PC-9 (cell line): ENCODE measurements at regions not wholly inside any gene's neighbourhood (a gene's known extent, or its start where the extent isn't known, plus 50 kb on each side); places are given as distances from the start of the nearest gene placed in this dataset.

Experiments used
- BruUV-seq: library from RNA; stranded (reverse); fragments of 400-500 nt; replicated peaks from 2 replicates; lab custom pipeline; 2021; lab: Mats Ljungman, UMichigan
- CTCF ChIA-PET: fragments of 300-600 bp; sonication (Branson Sonifier 250); formaldehyde crosslinking; loops from one replicate; lab custom pipeline; 2022; ENCODE audit warnings: antibody characterized with exemption; lab: Charles Lee
- POLR2A ChIA-PET: fragments of 300-600 bp; sonication (Branson Sonifier 250); formaldehyde crosslinking; loops from one replicate; lab custom pipeline; 2022; ENCODE audit warnings: antibody characterized with exemption; ENCODE audit not compliant: unreplicated experiment; lab: Charles Lee
- DNase-seq, 2 experiments: peaks; one replicate each; pipeline versions ENCODE4 v3.0.0 to v3.0.0-alpha.2; 2015 to 2022; ENCODE audit warnings: mixed read lengths in 1 of 2
- H2AFZ ChIP-seq: fragments of 200-600 bp; sonication (generic); 2 replicates; pipeline ENCODE4 v1.8.1; 2017; ENCODE audit warnings: antibody characterized with exemption
- H3F3A ChIP-seq: fragments of 200-600 bp; sonication (generic); 2 replicates; pipeline ENCODE4 v1.8.1; 2017; ENCODE audit warnings: antibody characterized with exemption, mild to moderate bottlenecking, low read depth; ENCODE audit not compliant: insufficient read depth
- H3K27ac ChIP-seq: fragments of 200-600 bp; sonication (generic); 2 replicates; pipeline ENCODE4 v1.6.1; 2016; ENCODE audit warnings: mixed run types
- H3K27me3 ChIP-seq: fragments of 200-600 bp; sonication (generic); 2 replicates; pipeline ENCODE4 v1.6.1; 2016; ENCODE audit warnings: low read depth, mixed run types; ENCODE audit not compliant: insufficient read depth
- H3K36me3 ChIP-seq: fragments of 200-600 bp; sonication (generic); 2 replicates; pipeline ENCODE4 v1.6.1; 2016; ENCODE audit warnings: low read depth, mixed run types
- H3K4me1 ChIP-seq: fragments of 200-600 bp; sonication (generic); replicated peaks from 2 replicates; pipeline ENCODE4 v1.6.1; 2016; ENCODE audit warnings: mixed run types; ENCODE audit not compliant: insufficient read depth
- H3K4me2 ChIP-seq: fragments of 200-600 bp; sonication (generic); 2 replicates; pipeline ENCODE4 v1.6.1; 2017; ENCODE audit warnings: mixed run types
- H3K4me3 ChIP-seq: fragments of 200-600 bp; sonication (generic); 2 replicates; pipeline ENCODE4 v1.6.1; 2016; ENCODE audit warnings: mixed run types
- H3K79me2 ChIP-seq: fragments of 200-600 bp; sonication (generic); 2 replicates; pipeline ENCODE4 v1.6.1; 2017; ENCODE audit warnings: low read depth, mixed run types
- H3K9me2 ChIP-seq: fragments of 200-600 bp; sonication (generic); 2 replicates; pipeline ENCODE4 v1.8.1; 2017; ENCODE audit warnings: mild to moderate bottlenecking; ENCODE audit not compliant: insufficient read depth
- H3K9me3 ChIP-seq: fragments of 200-600 bp; sonication (generic); 2 replicates; pipeline ENCODE4 v1.8.1; 2016; ENCODE audit warnings: low read depth; ENCODE audit not compliant: insufficient read depth
- H4K20me1 ChIP-seq: fragments of 200-600 bp; sonication (generic); 2 replicates; pipeline ENCODE4 v1.8.1; 2017; ENCODE audit not compliant: insufficient read depth
- EZH2 ChIP-seq: fragments of 200-600 bp; sonication (generic); IDR thresholded peaks from 2 replicates; pipeline ENCODE4 v1.8.0; 2017; ENCODE audit warnings: antibody characterized with exemption, low read depth
- intact Hi-C: fragments of 100-400 bp; cut with micrococcal nuclease; formaldehyde crosslinking; loops from one replicate; pipeline ENCODE4 v1.10.0; 2022; ENCODE audit not compliant: unreplicated experiment
- TF ChIP-seq, protein P1 (sequence below): fragments of 200-600 bp; sonication (generic); conservative IDR thresholded peaks from 2 replicates; pipeline ENCODE4 v1.6.1; 2017; ENCODE audit warnings: mixed run types, antibody characterized with exemption, mild to moderate bottlenecking, moderate library complexity

GRCh38 chr13:80436571-80437169, 95.7 kb upstream of the SPRY2 start:
- POLR2A ChIA-PET: interaction anchor here (0.7 kb wide), 1 partner anchor 842 kb away, joined by 4 read pairs; no protein-coding TSS in a partner anchor
- no peak overlapping the region for H2AFZ ChIP-seq

DNA sequence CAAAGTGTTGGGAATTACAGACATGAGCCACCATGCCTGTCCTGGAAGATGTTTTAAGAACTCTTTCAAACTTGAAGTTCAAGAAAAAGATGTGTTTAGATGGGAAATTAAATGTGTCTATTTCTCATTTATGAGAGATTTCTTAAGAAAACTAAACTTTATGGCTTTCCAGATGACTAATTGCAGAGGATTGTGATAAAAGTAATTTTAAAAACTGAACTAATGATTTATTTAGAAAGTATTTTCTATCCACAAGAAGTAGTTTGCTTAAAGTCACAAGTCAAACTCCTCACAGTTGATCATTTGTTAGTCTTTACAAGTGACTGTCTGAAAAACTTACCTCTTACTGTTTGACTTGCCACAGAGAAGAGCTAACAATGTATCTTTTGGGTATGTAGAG, 89.6 kb upstream of the SPRY2 start:
- POLR2A ChIA-PET: no interaction called here

More at GRCh38 chr13:80436571-80437169, 95.7 kb upstream of the SPRY2 start:
- TF ChIP-seq EZH2: no peak
- TF ChIP-seq, protein P1, sequence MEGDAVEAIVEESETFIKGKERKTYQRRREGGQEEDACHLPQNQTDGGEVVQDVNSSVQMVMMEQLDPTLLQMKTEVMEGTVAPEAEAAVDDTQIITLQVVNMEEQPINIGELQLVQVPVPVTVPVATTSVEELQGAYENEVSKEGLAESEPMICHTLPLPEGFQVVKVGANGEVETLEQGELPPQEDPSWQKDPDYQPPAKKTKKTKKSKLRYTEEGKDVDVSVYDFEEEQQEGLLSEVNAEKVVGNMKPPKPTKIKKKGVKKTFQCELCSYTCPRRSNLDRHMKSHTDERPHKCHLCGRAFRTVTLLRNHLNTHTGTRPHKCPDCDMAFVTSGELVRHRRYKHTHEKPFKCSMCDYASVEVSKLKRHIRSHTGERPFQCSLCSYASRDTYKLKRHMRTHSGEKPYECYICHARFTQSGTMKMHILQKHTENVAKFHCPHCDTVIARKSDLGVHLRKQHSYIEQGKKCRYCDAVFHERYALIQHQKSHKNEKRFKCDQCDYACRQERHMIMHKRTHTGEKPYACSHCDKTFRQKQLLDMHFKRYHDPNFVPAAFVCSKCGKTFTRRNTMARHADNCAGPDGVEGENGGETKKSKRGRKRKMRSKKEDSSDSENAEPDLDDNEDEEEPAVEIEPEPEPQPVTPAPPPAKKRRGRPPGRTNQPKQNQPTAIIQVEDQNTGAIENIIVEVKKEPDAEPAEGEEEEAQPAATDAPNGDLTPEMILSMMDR: no peak
- Histone ChIP-seq H3K4me3 (no peak overlapping the region), H3F3A (no peaks in the 10 kb centered on the region), H3K4me1 (no peaks in the 10 kb centered on the region), H3K79me2 (no peaks in the 10 kb centered on the region), H3K36me3 (no peaks in the 10 kb centered on the region), H3K27ac (no peak overlapping the region), H3K9me3 (no peaks in the 10 kb centered on the region), H4K20me1 (no peaks in the 10 kb centered on the region), H3K9me2 (no peaks in the 10 kb centered on the region), H3K27me3 (no peaks in the 10 kb centered on the region), H3K4me2 (no peak overlapping the region)
- CTCF ChIA-PET: interaction anchor here (0.6 kb wide), 1 partner anchor 20 kb away, joined by 15 read pairs; no protein-coding TSS in a partner anchor
- no TSS peak for BruUV-seq
- no peak for DNase-seq
- intact Hi-C loops: no loop called here

DNA sequence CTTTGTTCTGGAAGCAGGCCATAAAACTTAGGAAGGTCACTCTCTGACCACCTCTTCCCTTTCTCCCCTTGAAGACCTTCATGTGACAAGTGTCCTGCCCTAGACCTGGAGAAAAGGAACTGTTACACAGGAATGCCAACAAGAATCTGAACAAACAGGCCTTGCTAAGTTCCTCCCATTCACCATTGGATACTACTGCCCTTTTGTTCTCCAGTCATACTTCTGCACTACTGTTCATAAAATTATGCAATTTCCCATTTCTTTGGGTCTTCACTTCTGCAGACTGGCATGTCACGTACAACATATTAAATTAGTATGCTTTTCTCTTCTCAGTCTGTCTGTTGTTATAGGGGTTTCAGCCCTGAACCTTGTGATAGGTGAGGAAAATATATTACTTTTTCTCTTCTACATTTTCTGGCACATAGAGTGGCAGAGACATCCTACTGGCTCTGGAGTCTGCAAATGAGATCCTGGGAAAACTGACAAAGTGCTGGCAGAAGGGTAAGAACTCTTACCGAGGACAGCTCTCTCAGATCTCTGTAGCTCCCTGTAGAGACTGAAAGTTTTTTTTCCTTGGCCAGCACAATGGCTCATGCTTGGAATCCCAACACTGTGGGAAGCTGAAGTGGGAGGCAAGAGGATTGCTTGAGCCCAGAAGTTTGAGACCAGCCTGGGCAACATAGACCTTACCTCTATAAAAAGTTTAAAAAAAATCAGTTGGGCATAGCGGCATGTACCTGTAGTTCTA, 87.6 kb upstream of the SPRY2 start:
- ChIA-PET CTCF (no interaction called here), POLR2A (no interaction called here)
- BruUV-seq: no TSS peak
- Histone ChIP-seq H2AFZ (no peak overlapping the region), H3F3A (no peaks in the 10 kb centered on the region), H3K79me2 (no peaks in the 10 kb centered on the region), H3K36me3 (no peaks in the 10 kb centered on the region), H4K20me1 (no peaks in the 10 kb centered on the region), H3K4me1 (no peaks in the 10 kb centered on the region), H3K9me2 (no peaks in the 10 kb centered on the region), H3K4me3 (no peak overlapping the region), H3K27ac (no peak overlapping the region), H3K27me3 (no peaks in the 10 kb centered on the region), H3K9me3 (no peaks in the 10 kb centered on the region), H3K4me2 (no peak overlapping the region)
- no peak for TF ChIP-seq EZH2
- TF ChIP-seq, protein P1: no peak
- DNase-seq: no peak
- intact Hi-C loops: no loop called here

More for the DNA sequence above, 89.6 kb upstream of the SPRY2 start:
- CTCF ChIA-PET: no interaction called here
- no peak overlapping the region for H3K27ac ChIP-seq
- no peak for DNase-seq
- H3K9me3 ChIP-seq: no peaks in the 10 kb centered on the region
- H4K20me1 ChIP-seq: no peaks in the 10 kb centered on the region
- intact Hi-C loops: no loop called here
- no peaks in the 10 kb centered on the region for H3K9me2 ChIP-seq
- H3K79me2 ChIP-seq: no peaks in the 10 kb centered on the region
- TF ChIP-seq, protein P1: no peak
- TF ChIP-seq EZH2: no peak
- no peak overlapping the region for H3K4me3 ChIP-seq
- no peaks in the 10 kb centered on the region for H3K4me1 ChIP-seq
- H2AFZ ChIP-seq: no peak overlapping the region
- no peaks in the 10 kb centered on the region for H3K27me3 ChIP-seq
- no peaks in the 10 kb centered on the region for H3K36me3 ChIP-seq
- H3F3A ChIP-seq: no peaks in the 10 kb centered on the region
- BruUV-seq: no TSS peak
- no peak overlapping the region for H3K4me2 ChIP-seq
